Midbrain (tissue), 1 donor: ENCODE measurements at regions not wholly inside any gene's neighbourhood (a gene's known extent, or its start where the extent isn't known, plus 50 kb on each side); places are given as distances from the start of the nearest gene placed in this dataset.
"Not testable (repeated sequence)": the region's sequence is repeated elsewhere in the genome, so short reads cannot be mapped to it uniquely, and the experiment has no call there.

Experiments used
- DNase-seq: peaks from one replicate; lab custom pipeline; 2025; lab: John Stamatoyannopoulos, UW

DNA sequence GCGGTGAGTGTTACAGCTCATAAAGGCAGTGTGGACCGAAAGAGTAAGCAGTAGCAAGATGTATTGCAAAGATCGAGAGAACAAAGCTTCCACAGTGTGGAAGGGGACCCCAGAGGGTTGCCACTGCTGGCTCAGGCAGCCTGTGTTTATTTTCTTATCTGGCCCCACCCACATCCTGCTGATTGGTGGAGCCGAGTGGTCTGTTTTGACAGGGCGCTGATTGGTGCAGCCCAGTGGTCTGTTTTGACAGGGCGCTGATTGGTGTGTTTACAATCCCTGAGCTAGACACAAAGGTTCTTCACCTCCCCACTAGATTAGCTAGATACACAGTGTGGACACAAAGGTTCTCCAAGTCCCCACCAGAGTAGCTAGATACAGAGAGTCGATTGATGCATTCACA is 747.8 kb upstream of the NRXN1 start:
- not testable (repeated sequence) for DNase-seq

DNA sequence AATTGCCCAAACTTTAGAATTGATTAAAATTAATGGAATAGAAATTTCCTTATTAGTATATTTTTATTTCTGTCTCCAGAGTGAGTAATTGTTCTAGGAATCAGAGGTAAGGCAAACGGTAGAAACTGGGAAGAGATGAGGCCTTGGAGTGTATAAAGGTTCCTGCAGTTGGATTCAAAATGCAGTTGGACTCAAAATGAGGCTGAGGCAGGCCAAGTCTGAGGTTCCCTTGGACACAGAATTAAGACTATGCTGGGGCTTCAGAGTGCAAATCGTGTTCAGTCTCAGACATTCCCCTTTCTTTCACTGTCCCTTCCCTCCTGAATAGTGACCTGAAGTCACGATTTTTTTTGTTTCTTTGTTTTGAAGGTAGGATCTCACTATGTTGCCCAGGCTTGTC is 746.9 kb upstream of the NRXN1 start:
- DNase-seq, result no peak

DNA sequence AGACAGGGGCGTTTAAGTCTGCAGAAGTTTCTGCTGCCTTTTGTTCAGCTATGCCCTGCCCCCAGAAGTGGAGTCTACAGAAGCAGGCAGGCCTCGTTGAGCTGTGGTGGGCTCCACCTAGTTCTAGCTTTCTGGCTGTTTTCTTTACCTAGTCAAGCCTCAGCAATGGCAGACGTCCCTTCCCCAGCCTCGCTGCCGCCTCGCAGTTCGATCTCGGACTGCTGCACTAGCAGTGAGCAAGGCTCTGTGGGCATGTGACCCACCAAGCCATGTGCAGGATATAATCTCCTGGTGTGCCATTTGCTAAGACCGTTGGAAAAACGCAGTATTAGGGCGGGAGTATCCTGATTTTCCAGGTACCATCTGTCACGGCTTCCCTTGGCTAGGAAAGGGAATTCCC is 742.7 kb upstream of the NRXN1 start:
- DNase-seq, result not testable (repeated sequence)

GRCh38 chr2:51760441-51760840 is 728.5 kb upstream of the NRXN1 start:
- DNase-seq, result no peak

- DNase-seq, result no peak
Measured at GRCh38 chr2:51758081-51758480, 726.1 kb upstream of the NRXN1 start.

- no peak for DNase-seq
Measured at GRCh38 chr2:51734115-51734514, 702.2 kb upstream of the NRXN1 start.

DNA sequence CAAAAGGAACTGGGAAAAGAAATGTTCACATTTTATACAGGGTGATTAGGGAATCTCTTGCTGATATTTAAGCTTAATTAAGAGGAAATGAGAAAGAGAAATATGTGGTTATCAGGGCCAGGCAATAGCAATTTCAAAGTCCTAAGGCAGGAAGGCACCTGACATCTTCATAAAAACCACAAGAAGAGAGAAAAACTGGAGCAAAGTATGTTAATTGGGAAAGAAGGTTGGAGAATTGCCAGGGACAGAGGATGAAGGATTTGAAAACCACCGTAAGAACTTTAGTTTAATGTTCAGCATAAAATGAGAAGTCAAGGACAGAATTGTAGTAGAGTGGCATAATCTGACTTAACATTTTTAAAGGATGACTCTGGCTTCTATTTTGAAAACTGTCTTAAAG is 691.8 kb upstream of the NRXN1 start:
- DNase-seq, result no peak

DNA sequence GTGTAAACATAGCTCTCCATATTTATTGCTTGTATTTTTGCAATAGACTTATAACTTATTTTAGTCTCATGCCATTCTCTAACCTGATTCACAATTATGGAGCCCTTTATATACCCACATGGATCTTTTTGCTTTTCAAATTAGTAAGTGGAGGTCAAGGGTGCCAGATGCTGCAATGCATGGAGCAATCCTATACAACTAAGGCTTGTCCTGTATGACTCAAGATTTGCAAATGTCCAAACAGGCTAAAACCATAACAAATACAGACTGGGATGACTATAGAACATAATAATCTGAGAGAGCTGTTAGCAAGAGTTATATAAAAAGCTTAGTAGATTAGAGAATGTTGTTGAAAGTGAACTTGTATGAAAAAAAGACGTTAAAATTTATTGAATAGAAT is 690.4 kb upstream of the NRXN1 start:
- DNase-seq, result no peak

- no peak for DNase-seq
Measured at GRCh38 chr2:51720826-51721225, 688.9 kb upstream of the NRXN1 start.

- no peak for DNase-seq
Measured at GRCh38 chr2:51718881-51719280, 686.9 kb upstream of the NRXN1 start.

DNA sequence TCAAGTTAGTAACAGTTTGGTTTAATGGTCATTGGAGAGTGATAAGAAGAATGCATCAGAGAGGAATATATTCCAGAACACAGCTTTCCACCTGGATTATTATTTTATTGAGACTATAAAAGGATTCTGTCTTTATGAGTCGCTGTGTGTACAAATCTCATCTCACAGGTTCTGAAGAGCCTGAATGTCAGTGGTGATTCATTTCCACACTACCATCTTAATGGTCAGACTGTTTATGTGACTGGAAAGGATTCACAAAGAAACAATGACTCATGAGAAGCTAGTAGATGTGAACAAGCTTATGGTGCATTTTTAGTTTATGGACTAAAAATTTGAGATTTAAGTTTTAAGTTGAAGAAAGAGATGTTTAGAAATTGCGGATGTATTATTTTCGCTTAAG is 685.4 kb upstream of the NRXN1 start:
- DNase-seq, result no peak

GRCh38 chr2:51711766-51712165 is 679.8 kb upstream of the NRXN1 start:
- no peak for DNase-seq

DNA sequence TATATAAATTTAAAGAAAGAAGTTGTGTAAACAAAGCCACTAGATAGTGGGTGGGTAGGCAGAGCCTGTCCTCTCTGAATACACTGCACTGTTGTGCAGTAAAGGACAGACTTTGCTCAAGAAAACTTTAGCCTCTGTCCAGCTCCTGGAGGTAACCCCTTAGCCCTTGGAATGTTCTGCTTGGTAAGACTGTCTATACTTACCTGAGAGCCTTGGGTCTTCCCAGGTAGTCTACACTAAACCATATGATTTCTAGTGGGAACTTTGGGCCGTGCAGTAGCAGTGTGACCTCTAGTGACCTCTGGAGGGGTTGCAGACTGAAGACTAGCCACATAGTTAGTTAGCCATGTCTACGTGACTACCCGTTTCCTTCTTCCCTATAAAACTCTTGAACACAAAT is 678.3 kb upstream of the NRXN1 start:
- peak; percentile 0 for DNase-seq

- no peak for DNase-seq
Measured at GRCh38 chr2:51707625-51708024, 675.7 kb upstream of the NRXN1 start.

- no peak for DNase-seq
Measured at GRCh38 chr2:51706220-51706619, 674.3 kb upstream of the NRXN1 start.

- no peak for DNase-seq
Measured at GRCh38 chr2:51705417-51705816, 673.5 kb upstream of the NRXN1 start.

DNA sequence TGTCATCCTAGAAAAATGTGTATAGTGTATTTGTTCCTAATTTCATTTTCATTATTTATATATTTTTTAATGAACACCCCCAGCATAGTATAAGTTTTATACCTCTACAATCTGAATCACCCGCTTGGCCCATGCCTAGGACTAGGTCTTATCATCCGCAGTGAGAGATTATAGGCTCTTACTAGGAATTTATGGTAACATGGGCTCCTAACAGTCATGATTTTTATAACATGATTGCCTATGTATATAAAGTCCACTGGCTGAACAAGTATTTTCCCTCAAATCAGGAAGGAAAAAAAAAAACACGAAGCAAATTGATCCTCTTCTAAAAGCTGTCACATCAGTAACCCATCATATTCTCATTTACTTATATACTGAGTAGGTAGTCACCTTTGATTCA is 666.1 kb upstream of the NRXN1 start:
- DNase-seq, result no peak

DNA sequence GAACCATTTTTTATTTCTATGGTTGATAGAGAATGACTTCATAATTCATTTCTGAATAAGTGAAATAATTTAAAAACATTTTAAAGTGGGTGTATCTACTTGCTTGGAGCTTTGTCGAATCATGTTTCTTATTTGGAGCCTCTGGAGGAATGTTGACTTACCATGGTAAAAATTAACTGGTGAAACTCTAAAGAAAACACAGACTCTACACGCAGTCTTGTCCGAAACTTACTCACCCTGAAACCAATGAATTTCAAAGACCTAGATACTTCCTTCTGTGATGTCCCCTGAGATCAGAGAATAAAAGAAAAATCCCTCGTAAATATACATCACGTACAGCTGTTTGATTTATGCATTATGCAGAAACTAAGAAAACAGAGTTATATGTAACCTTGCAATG is 665.2 kb upstream of the NRXN1 start:
- DNase-seq, result no peak

DNA sequence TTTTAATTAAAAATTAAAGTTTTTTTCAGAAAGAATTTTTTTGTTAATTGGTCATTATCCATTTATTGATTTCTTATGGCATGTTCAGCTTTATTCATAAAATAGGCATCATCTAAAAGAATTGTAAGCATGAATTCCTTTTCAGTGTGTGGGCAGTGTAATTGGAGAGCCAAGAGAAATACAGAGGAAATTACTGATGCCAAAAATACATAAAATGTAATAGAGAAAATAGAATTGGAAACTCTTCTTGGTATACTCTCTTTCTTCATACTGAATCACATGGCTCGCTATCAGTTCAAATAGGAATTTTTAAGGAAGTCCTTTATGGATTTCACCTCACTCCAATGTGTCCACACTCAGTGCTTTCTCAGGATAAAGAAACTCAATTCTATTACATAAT is 663.6 kb upstream of the NRXN1 start:
- DNase-seq, result no peak

- no peak for DNase-seq
Measured at GRCh38 chr2:51693640-51694039, 661.7 kb upstream of the NRXN1 start.

DNA sequence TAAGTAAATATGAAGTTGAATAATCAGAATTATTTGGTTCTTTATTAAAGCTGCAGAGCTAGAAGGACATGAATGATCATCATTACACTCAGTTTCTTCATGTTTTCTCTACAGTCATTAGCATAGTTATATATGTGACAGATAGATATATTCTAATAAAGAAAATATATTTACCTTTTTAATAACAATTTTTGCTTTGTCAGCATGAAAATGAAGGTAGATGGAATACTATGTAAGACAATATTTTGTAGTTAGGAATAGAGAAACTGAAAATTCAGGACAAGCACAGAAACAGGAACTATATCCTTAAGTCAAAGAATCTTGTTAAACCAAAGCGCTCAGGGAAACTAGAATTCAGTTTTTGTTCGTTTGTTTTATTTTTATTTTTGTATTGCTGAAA is 649.9 kb upstream of the NRXN1 start:
- DNase-seq, result no peak

DNA sequence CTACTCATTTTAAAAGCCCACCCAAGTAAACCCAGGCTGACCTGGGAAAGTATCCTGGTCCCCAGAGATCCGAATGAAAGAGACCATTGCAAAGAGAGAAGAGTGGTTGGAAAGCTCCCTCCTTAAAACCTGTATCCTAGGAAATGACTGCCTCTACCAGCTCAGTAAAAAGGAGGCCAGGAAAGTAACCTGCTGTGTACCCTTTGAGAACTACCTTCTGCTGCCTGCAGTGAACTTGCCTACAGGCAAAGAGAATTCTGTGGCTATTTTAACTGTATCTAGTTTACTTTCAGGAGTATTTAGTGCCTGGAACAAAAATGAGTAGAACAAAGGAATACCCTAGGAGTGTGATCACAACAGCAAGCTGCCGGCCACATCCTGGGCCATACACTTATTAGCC is 641.7 kb upstream of the NRXN1 start:
- DNase-seq, result no peak

DNA sequence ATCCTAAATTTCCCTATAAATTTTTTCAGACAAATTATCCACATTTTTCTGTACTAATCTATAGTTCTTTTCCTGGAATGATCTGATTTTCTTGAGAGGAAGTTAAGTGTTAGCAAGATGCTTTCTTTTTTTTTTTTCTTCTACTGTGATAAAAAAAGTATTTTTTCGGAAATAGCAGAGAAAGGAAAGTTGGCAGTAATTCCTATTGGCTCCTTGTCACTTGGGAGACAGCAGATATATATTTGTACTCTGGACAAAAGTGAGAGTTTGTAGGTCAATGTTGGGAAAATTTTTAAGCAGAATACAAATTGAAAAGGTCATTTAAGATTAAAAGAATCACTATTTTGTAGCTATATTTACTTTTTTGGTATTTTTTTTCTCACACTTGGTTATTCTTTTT is 635.7 kb upstream of the NRXN1 start:
- no peak for DNase-seq

GRCh38 chr2:51662187-51662586 is 630.3 kb upstream of the NRXN1 start:
- no peak for DNase-seq

DNA sequence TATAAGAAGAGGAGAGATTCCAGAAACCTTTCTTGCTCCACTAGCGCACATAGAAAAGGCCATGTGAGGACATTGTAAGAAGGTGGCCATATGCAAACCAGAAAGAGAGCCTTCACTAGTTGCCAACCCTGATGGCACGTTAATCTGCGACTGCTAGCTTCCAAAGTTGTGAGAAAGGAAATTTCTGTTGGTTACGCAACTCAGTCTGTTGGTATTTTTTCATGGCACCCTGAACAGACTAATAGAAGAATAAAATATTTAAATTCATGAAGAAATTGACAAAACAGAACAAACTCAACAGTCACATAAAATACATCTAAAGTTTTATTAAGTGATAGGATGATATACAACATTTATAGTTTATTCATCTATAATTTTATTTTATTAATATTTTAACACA is 625.9 kb upstream of the NRXN1 start:
- no peak for DNase-seq
